ENCODE measurements at regions not wholly inside any gene's neighbourhood (a gene's known extent, or its start where the extent isn't known, plus 50 kb on each side); places are given as distances from the start of the nearest gene placed in this dataset.

DNA sequence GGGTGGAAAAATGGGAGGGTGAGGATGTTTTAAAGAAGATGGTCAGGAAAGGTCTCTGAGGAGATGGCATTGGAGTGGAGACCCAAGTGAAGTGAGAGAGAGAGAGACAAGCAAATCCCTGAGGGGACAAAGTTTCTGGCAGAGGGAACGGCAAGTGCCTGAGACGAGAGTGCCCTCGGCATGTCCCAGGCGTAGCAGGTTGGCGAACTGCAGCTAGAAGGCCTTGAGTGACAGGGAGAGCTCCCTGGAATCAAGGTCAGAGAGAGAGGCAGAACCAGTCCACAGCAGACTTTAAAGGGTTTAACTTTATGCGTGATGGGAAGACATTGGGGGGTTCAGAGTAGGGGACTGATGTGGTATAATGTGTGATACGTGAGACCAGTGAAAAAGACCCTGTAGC is 150.2 kb upstream of the HAND2 start:
- H3K4me2 ChIP-seq, result no peak overlapping the region
- H3K36me3 ChIP-seq (ENCODE audit: insufficient read depth), result no peaks in the 10 kb centered on the region
- H3K4me1 ChIP-seq (ENCODE audit: low read depth, poor library complexity, severe bottlenecking), result no peaks in the 10 kb centered on the region
- no peaks in the 10 kb centered on the region for H3K79me2 ChIP-seq (ENCODE audit: insufficient read depth, low read depth)
- no peak overlapping the region for H3K4me3 ChIP-seq (IDR thresholded peaks at IDR 0.05; ENCODE audit: insufficient read depth, low read depth, low read length)
- no peak overlapping the region for H2AFZ ChIP-seq (ENCODE audit: low read depth)
- H3K27ac ChIP-seq, result no peak overlapping the region
- TF ChIP-seq, protein P1, sequence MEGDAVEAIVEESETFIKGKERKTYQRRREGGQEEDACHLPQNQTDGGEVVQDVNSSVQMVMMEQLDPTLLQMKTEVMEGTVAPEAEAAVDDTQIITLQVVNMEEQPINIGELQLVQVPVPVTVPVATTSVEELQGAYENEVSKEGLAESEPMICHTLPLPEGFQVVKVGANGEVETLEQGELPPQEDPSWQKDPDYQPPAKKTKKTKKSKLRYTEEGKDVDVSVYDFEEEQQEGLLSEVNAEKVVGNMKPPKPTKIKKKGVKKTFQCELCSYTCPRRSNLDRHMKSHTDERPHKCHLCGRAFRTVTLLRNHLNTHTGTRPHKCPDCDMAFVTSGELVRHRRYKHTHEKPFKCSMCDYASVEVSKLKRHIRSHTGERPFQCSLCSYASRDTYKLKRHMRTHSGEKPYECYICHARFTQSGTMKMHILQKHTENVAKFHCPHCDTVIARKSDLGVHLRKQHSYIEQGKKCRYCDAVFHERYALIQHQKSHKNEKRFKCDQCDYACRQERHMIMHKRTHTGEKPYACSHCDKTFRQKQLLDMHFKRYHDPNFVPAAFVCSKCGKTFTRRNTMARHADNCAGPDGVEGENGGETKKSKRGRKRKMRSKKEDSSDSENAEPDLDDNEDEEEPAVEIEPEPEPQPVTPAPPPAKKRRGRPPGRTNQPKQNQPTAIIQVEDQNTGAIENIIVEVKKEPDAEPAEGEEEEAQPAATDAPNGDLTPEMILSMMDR (conservative IDR thresholded peaks at IDR 0.05; ENCODE audit: low read depth, low read length), result no peak
- no peaks in the 10 kb centered on the region for H4K20me1 ChIP-seq (ENCODE audit: insufficient read depth)
- H3K27me3 ChIP-seq (ENCODE audit: insufficient read depth, low read depth), result no peaks in the 10 kb centered on the region
- H3K9ac ChIP-seq, result no peak overlapping the region

DNA sequence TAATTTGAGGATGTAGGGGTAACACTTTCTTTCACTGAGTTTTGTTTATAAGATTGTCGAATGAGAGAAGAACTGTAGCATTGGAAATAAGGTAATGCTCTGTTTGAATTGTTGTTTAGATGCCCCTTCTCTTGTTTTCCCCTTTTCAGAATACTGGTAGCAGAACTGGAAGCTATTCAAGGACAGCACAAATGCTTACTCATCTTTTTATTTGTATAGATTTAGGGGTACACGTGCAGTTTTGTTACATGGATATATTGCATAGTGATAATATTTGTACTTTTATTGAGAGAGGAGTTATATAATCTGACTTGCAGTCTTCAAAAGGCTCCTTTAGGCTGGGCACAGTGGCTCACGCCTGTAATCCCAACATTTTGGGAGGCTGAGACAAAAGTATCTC is 145.4 kb upstream of the HAND2 start:
- no peaks in the 10 kb centered on the region for H3K4me1 ChIP-seq (ENCODE audit: low read depth, poor library complexity, severe bottlenecking)
- no peaks in the 10 kb centered on the region for H3K27me3 ChIP-seq (ENCODE audit: insufficient read depth, low read depth)
- no peak overlapping the region for H3K27ac ChIP-seq
- no peaks in the 10 kb centered on the region for H4K20me1 ChIP-seq (ENCODE audit: insufficient read depth)
- H3K4me3 ChIP-seq (IDR thresholded peaks at IDR 0.05; ENCODE audit: insufficient read depth, low read depth, low read length), result no peak overlapping the region
- H3K79me2 ChIP-seq (ENCODE audit: insufficient read depth, low read depth), result no peaks in the 10 kb centered on the region
- H2AFZ ChIP-seq (ENCODE audit: low read depth), result no peak overlapping the region
- no peaks in the 10 kb centered on the region for H3K36me3 ChIP-seq (ENCODE audit: insufficient read depth)
- TF ChIP-seq, protein P1 (conservative IDR thresholded peaks at IDR 0.05; ENCODE audit: low read depth, low read length), result no peak
- no peak overlapping the region for H3K9ac ChIP-seq
- no peak overlapping the region for H3K4me2 ChIP-seq

DNA sequence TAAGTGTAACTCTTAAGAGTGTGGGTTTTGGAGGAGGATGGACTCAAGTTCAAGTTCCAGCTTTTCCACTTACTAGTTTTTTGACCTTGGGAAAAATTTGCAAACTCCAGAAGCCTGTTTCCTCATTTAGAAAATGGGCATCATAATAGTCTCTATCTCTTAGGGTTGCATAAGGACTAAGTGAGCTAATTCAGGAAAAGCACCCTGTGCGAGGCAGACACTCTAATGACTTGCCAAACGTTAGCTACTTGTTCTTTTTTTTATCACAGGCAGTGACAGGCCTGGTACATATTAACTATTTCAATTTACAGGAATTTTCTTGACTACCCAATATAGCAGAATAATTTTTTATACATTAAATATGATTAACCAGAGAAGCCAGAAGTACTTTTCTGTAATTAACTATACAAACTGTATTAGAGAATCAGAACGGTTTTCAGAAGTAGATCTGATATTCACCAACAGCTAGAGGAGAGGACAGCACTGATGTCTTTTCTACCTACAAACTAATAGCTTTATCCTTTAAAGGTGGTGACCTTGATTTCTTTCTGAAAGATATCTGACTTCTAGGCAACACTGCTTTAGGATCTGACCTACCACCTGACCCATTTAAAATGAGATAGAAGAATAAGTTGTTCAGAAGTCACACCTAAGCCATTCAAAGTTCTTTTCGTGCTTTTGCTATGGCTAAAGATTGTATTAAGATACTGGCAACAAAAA is 139.6 kb upstream of the HAND2 start:
- Histone ChIP-seq H3K27me3 (ENCODE audit: insufficient read depth, low read depth) (no peaks in the 10 kb centered on the region), H3K4me2 (no peak overlapping the region), H3K79me2 (ENCODE audit: insufficient read depth, low read depth) (no peaks in the 10 kb centered on the region), H4K20me1 (ENCODE audit: insufficient read depth) (no peaks in the 10 kb centered on the region), H3K27ac (no peak overlapping the region), H3K9ac (no peak overlapping the region), H3K36me3 (ENCODE audit: insufficient read depth) (no peaks in the 10 kb centered on the region; the same call in 1 of the 2 replicates), H3K4me3 (IDR thresholded peaks at IDR 0.05; ENCODE audit: insufficient read depth, low read depth, low read length) (no peak overlapping the region), H3K4me1 (ENCODE audit: low read depth, poor library complexity, severe bottlenecking) (no peaks in the 10 kb centered on the region), H2AFZ (ENCODE audit: low read depth) (peak overlapping the region; percentile 24; the same call in 1 of the 2 replicates)
- TF ChIP-seq, protein P1 (conservative IDR thresholded peaks at IDR 0.05; ENCODE audit: low read depth, low read length), result no peak

DNA sequence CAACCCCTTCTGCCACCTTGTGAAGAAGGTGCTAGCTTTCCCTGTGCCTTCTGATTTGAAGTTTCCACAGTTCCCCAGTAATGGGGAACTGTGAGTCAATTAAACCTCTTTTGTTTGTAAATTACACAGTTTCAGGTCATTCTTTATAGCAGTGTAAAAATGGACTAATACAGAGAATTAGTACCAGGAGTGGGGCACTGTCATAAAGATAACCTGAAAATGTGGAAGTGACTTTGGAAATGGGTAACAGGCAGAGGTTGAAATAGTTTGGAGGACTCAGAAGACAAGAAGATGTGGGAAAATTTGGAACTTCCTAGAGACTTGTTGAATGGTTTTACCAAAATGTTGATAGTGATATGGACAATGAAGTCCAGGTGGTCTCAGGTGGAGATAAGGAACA is 131.0 kb upstream of the HAND2 start:
- no peak overlapping the region for H3K4me2 ChIP-seq
- H3K9ac ChIP-seq, result no peak overlapping the region
- no peaks in the 10 kb centered on the region for H3K79me2 ChIP-seq (ENCODE audit: insufficient read depth, low read depth)
- TF ChIP-seq, protein P1 (conservative IDR thresholded peaks at IDR 0.05; ENCODE audit: low read depth, low read length), result no peak
- H3K4me3 ChIP-seq (IDR thresholded peaks at IDR 0.05; ENCODE audit: insufficient read depth, low read depth, low read length), result no peak overlapping the region
- H3K27ac ChIP-seq, result no peak overlapping the region
- H4K20me1 ChIP-seq (ENCODE audit: insufficient read depth), result no peaks in the 10 kb centered on the region
- H2AFZ ChIP-seq (ENCODE audit: low read depth), result no peak overlapping the region
- H3K36me3 ChIP-seq (ENCODE audit: insufficient read depth), result no peaks in the 10 kb centered on the region
- no peaks in the 10 kb centered on the region for H3K27me3 ChIP-seq (ENCODE audit: insufficient read depth, low read depth)
- no peaks in the 10 kb centered on the region for H3K4me1 ChIP-seq (ENCODE audit: low read depth, poor library complexity, severe bottlenecking)
